ENCODE measurements at regions not wholly inside any gene's neighbourhood (a gene's known extent, or its start where the extent isn't known, plus 50 kb on each side); places are given as distances from the start of the nearest gene placed in this dataset.
"Not testable (repeated sequence)": the region's sequence is repeated elsewhere in the genome, so short reads cannot be mapped to it uniquely, and the experiment has no call there.

- H3K4me3 ChIP-seq (ENCODE audit: low read depth, low read length), result no peak overlapping the region
- TF ChIP-seq, protein P1, sequence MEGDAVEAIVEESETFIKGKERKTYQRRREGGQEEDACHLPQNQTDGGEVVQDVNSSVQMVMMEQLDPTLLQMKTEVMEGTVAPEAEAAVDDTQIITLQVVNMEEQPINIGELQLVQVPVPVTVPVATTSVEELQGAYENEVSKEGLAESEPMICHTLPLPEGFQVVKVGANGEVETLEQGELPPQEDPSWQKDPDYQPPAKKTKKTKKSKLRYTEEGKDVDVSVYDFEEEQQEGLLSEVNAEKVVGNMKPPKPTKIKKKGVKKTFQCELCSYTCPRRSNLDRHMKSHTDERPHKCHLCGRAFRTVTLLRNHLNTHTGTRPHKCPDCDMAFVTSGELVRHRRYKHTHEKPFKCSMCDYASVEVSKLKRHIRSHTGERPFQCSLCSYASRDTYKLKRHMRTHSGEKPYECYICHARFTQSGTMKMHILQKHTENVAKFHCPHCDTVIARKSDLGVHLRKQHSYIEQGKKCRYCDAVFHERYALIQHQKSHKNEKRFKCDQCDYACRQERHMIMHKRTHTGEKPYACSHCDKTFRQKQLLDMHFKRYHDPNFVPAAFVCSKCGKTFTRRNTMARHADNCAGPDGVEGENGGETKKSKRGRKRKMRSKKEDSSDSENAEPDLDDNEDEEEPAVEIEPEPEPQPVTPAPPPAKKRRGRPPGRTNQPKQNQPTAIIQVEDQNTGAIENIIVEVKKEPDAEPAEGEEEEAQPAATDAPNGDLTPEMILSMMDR (IDR thresholded peaks at IDR 0.05; ENCODE audit: low read depth, low read length), result no peak
- in situ Hi-C loops (cut with HindIII; ENCODE audit: low sequenced_read_pairs), result no loop called here
- no peak for DNase-seq (ENCODE audit: low read depth, low spot score)
Observed at GRCh38 chr17:69684251-69684650, 269.8 kb downstream of the MAP2K6 start.

DNA sequence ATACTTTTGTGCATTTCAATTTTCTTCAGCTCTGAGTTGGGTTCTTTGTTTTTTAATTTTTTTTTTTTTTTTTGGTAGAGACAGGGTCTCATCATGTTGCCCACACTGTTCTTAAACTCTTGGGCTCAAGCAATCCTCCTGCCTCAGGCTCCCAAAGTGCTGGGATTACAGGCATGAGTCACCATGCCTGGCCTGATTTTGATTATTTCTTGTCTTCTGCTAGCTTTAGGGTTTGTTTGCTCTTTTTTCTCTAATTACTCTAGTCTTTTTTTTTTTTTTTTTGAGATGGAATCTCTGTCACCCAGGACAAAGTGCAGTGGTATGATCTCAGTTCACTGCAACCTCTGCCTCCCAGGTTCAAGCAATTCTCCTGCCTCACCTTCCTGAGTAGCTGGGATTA is 270.7 kb downstream of the MAP2K6 start:
- DNase-seq (ENCODE audit: low read depth, low spot score); H3K4me3 ChIP-seq (ENCODE audit: low read depth, low read length); in situ Hi-C loops (cut with HindIII; ENCODE audit: low sequenced_read_pairs): not testable (repeated sequence)

- H3K4me3 ChIP-seq (ENCODE audit: low read depth, low read length), result no peak overlapping the region
- no peak for DNase-seq (ENCODE audit: low read depth, low spot score)
- in situ Hi-C loops (cut with HindIII; ENCODE audit: low sequenced_read_pairs), result no loop called here
- TF ChIP-seq, protein P1 (IDR thresholded peaks at IDR 0.05; ENCODE audit: low read depth, low read length), result no peak
Observed at GRCh38 chr17:69690531-69690930, 276.0 kb downstream of the MAP2K6 start.

DNA sequence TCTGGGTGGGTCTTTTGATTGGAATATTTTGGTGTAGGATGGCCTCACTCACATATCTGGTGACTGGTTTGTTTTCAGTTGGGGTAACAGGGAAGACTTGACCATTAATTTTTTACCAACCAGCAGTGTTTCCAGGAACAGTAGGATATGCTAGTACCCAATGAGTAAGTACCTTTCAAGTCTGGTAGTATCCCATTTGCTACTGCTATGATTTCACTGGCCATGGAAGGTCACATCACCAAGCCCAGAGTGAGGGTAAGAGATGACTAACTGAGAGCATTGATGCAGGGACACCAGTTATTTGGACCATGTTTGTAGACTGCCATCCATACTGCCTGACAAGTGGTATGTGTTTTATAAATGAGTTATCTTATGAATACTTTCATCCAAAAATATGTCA is 277.7 kb downstream of the MAP2K6 start:
- TF ChIP-seq, protein P1 (IDR thresholded peaks at IDR 0.05; ENCODE audit: low read depth, low read length), result no peak
- DNase-seq (ENCODE audit: low read depth, low spot score), result no peak
- H3K4me3 ChIP-seq (ENCODE audit: low read depth, low read length), result no peak overlapping the region
- in situ Hi-C loops (cut with HindIII; ENCODE audit: low sequenced_read_pairs), result no loop called here

- in situ Hi-C loops (cut with HindIII; ENCODE audit: low sequenced_read_pairs), result no loop called here
- TF ChIP-seq, protein P1 (IDR thresholded peaks at IDR 0.05; ENCODE audit: low read depth, low read length), result no peak
Observed at GRCh38 chr17:69695646-69696045, 281.1 kb downstream of the MAP2K6 start.

GRCh38 chr17:69696650-69697049 is 282.2 kb downstream of the MAP2K6 start:
- no peak overlapping the region for H3K4me3 ChIP-seq (ENCODE audit: low read depth, low read length)
- in situ Hi-C loops (cut with HindIII; ENCODE audit: low sequenced_read_pairs), result no loop called here
- DNase-seq (ENCODE audit: low read depth, low spot score), result no peak
- TF ChIP-seq, protein P1 (IDR thresholded peaks at IDR 0.05; ENCODE audit: low read depth, low read length), result no peak

More at GRCh38 chr17:69695646-69696045, 281.1 kb downstream of the MAP2K6 start:
- no peak for DNase-seq (ENCODE audit: low read depth, low spot score)
- no peak overlapping the region for H3K4me3 ChIP-seq (ENCODE audit: low read depth, low read length)

- H3K4me3 ChIP-seq (ENCODE audit: low read depth, low read length); DNase-seq (ENCODE audit: low read depth, low spot score); in situ Hi-C loops (cut with HindIII; ENCODE audit: low sequenced_read_pairs): not testable (repeated sequence)
Observed at GRCh38 chr17:69698352-69698751, 283.9 kb downstream of the MAP2K6 start.

DNA sequence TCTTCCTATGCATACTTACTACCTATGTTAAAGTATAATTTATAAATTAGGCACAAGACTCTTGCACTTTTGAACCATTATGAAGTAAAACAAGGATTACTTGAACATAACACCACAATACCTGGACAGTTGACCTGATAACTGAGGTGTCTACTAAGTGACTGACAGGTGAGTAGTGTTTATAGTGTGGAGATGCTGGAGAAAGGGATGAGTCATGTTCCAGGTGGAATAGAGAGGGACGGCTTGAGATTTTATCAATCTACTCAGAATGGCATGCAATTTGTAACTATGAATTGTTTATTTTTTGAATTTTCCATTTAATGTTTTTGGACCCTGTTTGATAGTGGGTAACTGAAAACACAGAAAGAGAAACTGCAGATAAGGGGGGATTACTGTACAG is 287.6 kb downstream of the MAP2K6 start:
- no peak overlapping the region for H3K4me3 ChIP-seq (ENCODE audit: low read depth, low read length)
- TF ChIP-seq, protein P1 (IDR thresholded peaks at IDR 0.05; ENCODE audit: low read depth, low read length), result no peak
- in situ Hi-C loops (cut with HindIII; ENCODE audit: low sequenced_read_pairs), result no loop called here
- no peak for DNase-seq (ENCODE audit: low read depth, low spot score)
